ENCODE measurements at regions not wholly inside any gene's neighbourhood (a gene's known extent, or its start where the extent isn't known, plus 50 kb on each side); places are given as distances from the start of the nearest gene placed in this dataset.

- no peaks in the 10 kb centered on the region for H3K9me3 ChIP-seq (ENCODE audit: insufficient read depth, low read depth, low read length)
- no peak overlapping the region for H2AFZ ChIP-seq (ENCODE audit: low read length)
- H3F3A ChIP-seq (ENCODE audit: low read depth) = no peaks in the 10 kb centered on the region
- H3K9ac ChIP-seq (ENCODE audit: low read depth, low read length, poor library complexity, severe bottlenecking) = no peak overlapping the region
- H3K4me3 ChIP-seq (ENCODE audit: low read length, poor library complexity, severe bottlenecking) = no peak overlapping the region
- H3K9me2 ChIP-seq (replicated peaks; ENCODE audit: low read depth, low read length) = no peaks in the 10 kb centered on the region
- no peaks in the 10 kb centered on the region for H3K27me3 ChIP-seq (ENCODE audit: insufficient read depth, low read length, poor library complexity, severe bottlenecking)
- H3K4me1 ChIP-seq (ENCODE audit: insufficient read depth, low read length, poor library complexity, severe bottlenecking) = no peaks in the 10 kb centered on the region
- no peak overlapping the region for H3K4me2 ChIP-seq (ENCODE audit: low read depth, low read length, poor library complexity, severe bottlenecking)
- H3K79me2 ChIP-seq (ENCODE audit: insufficient read depth, low read length) = no peaks in the 10 kb centered on the region
- TF ChIP-seq EZH2phosphoT487 (IDR thresholded peaks at IDR 0.05; ENCODE audit: borderline replicate concordance) (no peak), CTCF (conservative IDR thresholded peaks at IDR 0.05; ENCODE audit: low read length) (no peak)
- H4K20me1 ChIP-seq (ENCODE audit: insufficient read depth, low read length, poor library complexity, severe bottlenecking) = no peaks in the 10 kb centered on the region
- no peaks in the 10 kb centered on the region for H3K36me3 ChIP-seq (ENCODE audit: insufficient read depth, low read length)
These were observed 1135.1 kb upstream of the CRIM1 start for GRCh38 chr2:35220461-35220860.

GRCh38 chr2:35204881-35205280, 1150.7 kb upstream of the CRIM1 start:
- no peaks in the 10 kb centered on the region for H3K9me3 ChIP-seq (ENCODE audit: insufficient read depth, low read depth, low read length)
- H3K4me1 ChIP-seq (ENCODE audit: insufficient read depth, low read length, poor library complexity, severe bottlenecking) = no peaks in the 10 kb centered on the region
- H3K36me3 ChIP-seq (ENCODE audit: insufficient read depth, low read length) = no peaks in the 10 kb centered on the region
- H3K79me2 ChIP-seq (ENCODE audit: insufficient read depth, low read length) = no peaks in the 10 kb centered on the region
- H3K9ac ChIP-seq (ENCODE audit: low read depth, low read length, poor library complexity, severe bottlenecking) = no peak overlapping the region
- TF ChIP-seq CTCF (conservative IDR thresholded peaks at IDR 0.05; ENCODE audit: low read length) = no peak
- no peak for TF ChIP-seq EZH2phosphoT487 (IDR thresholded peaks at IDR 0.05; ENCODE audit: borderline replicate concordance)
- no peak overlapping the region for H2AFZ ChIP-seq (ENCODE audit: low read length)
- H3F3A ChIP-seq (ENCODE audit: low read depth) = no peaks in the 10 kb centered on the region
- H4K20me1 ChIP-seq (ENCODE audit: insufficient read depth, low read length, poor library complexity, severe bottlenecking) = no peaks in the 10 kb centered on the region
- H3K9me2 ChIP-seq (replicated peaks; ENCODE audit: low read depth, low read length) = no peaks in the 10 kb centered on the region
- H3K27me3 ChIP-seq (ENCODE audit: insufficient read depth, low read length, poor library complexity, severe bottlenecking) = no peaks in the 10 kb centered on the region
- H3K4me2 ChIP-seq (ENCODE audit: low read depth, low read length, poor library complexity, severe bottlenecking) = no peak overlapping the region
- H3K4me3 ChIP-seq (ENCODE audit: low read length, poor library complexity, severe bottlenecking) = no peak overlapping the region

GRCh38 chr2:35204323-35204722, 1151.3 kb upstream of the CRIM1 start:
- H3K4me3 ChIP-seq (ENCODE audit: low read length, poor library complexity, severe bottlenecking) = no peak overlapping the region
- H2AFZ ChIP-seq (ENCODE audit: low read length) = no peak overlapping the region
- H3K79me2 ChIP-seq (ENCODE audit: insufficient read depth, low read length) = no peaks in the 10 kb centered on the region
- H3K36me3 ChIP-seq (ENCODE audit: insufficient read depth, low read length) = no peaks in the 10 kb centered on the region
- H3F3A ChIP-seq (ENCODE audit: low read depth) = no peaks in the 10 kb centered on the region
- H4K20me1 ChIP-seq (ENCODE audit: insufficient read depth, low read length, poor library complexity, severe bottlenecking) = no peaks in the 10 kb centered on the region
- no peaks in the 10 kb centered on the region for H3K9me2 ChIP-seq (replicated peaks; ENCODE audit: low read depth, low read length)
- no peak for TF ChIP-seq CTCF (conservative IDR thresholded peaks at IDR 0.05; ENCODE audit: low read length)
- TF ChIP-seq EZH2phosphoT487 (IDR thresholded peaks at IDR 0.05; ENCODE audit: borderline replicate concordance) = no peak
- H3K27me3 ChIP-seq (ENCODE audit: insufficient read depth, low read length, poor library complexity, severe bottlenecking) = no peaks in the 10 kb centered on the region
- H3K4me2 ChIP-seq (ENCODE audit: low read depth, low read length, poor library complexity, severe bottlenecking) = no peak overlapping the region
- H3K4me1 ChIP-seq (ENCODE audit: insufficient read depth, low read length, poor library complexity, severe bottlenecking) = no peaks in the 10 kb centered on the region
- H3K9ac ChIP-seq (ENCODE audit: low read depth, low read length, poor library complexity, severe bottlenecking) = no peak overlapping the region
- no peaks in the 10 kb centered on the region for H3K9me3 ChIP-seq (ENCODE audit: insufficient read depth, low read depth, low read length)
